Activated CD4-positive, alpha-beta T cell treated with anti-CD3 and anti-CD28 coated beads, Interleukin-2, amount 50 U/mL, for 16 hours (primary cell): ENCODE measurements at regions not wholly inside any gene's neighbourhood (a gene's known extent, or its start where the extent isn't known, plus 50 kb on each side); places are given as distances from the start of the nearest gene placed in this dataset.

Experiments used
- DNase-seq: peaks from one replicate; pipeline ENCODE4 v3.0.0-alpha.2; 2020

DNA sequence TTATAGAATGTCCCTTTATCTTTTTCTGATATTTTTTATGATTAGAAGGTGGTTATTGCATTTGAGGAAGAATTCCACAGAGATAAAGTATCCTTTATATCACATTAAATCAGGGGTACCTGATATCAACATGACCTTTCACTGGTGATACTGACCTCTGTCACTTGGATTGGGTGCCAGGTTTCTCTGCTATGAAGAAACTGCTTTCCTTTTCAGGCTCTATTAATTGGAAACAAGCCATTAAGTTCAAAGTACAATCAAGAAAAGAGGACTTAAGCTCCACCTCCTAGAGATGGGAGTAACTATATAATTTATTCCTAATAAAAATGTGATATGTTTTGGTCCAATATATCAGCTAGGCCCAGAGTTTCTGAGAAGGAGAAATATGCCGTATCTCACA is 514.6 kb upstream of the TYRP1 start:
- no peak for DNase-seq

DNA sequence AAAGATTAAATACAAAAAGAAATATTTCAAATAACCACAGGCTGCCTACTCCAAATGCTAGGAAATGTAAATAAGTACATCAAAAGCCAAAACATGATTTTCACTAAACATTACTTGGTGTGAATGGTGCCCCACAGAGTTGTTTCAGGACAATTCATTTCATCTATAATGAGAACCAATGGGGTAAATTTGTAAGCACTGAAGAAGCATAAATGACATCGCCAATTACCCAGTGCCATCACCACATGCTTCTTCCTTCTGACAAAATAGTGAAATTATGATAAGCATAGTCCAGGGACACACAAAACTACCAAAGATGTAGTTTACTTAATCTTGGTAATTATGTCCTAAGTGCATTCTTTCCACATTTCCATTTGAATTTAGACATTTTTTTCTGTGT is 510.4 kb upstream of the TYRP1 start:
- no peak for DNase-seq

DNA sequence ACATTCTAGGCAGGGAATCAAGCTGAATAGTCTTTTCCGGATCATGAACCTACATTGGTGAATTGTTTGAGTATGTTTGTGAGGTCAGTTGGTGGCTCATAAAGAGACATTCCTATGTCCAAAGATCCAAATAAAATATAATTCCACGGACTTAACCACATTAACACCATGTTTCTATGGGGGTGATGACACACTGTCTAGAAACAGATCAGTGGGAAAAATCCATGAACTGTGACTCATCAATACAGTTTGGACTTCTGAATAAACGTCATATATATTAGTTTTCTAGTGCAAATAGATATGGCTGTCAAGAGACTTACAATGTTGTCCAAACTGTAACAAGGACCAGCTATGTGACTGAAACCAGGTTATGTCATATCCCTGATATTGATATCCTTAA is 509.9 kb upstream of the TYRP1 start:
- DNase-seq, result no peak

DNA sequence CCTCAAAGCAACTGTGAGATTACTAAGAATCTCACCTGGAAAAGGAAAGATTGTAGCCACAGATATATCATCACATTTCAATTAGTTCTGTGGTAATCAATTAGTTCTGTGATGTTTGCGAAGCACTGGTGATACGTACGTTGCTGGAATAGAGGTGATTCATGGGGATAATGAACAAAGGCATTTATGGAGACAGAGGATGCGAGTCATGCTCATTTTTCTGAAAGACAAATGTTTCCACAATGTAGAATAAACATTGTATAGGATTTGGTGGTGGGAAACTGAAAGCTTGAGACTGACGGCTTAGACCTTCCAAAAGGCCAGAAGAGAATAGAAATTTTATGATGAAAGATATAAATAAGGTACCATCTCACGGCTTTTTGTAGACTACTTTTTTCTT is 507.3 kb upstream of the TYRP1 start:
- no peak for DNase-seq

DNA sequence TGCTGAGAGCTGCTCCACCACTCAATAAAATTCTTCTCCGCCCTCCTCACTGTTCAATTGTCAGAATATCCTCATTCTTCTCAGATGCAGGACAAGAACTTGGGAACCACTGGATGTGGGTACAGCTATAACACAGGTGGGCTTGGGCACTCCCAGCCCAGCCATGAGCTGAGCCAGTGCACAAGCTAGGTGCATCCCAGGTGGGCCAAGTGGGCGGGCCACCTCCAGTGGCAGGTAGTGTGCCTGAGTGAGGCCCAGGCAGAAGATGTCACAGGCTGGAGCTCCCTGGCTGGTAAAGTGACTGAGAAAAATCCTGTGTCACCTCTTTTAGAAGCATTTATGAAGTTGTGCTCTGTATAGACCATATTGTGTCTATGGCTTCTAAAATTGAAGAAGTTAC is 501.6 kb upstream of the TYRP1 start:
- DNase-seq, result no peak

DNA sequence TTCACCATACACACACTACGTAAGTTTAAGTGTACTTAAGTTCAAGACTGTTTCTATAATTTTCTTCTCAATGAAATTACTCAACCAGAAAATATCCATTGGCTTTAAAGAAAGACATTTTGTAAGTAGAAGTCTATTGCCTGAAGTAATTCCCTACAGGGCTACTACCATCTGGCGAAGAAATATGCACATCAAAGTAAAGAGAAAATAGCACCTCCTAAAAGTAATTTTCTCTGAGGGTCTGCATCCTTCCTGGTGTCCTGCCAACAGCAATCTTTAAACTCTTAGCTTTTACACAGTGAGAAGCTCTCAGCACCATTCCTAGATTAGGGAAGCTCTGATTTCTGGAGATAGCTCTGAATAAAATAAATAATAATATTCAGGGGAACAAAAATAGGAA is 498.5 kb upstream of the TYRP1 start:
- DNase-seq, result no peak

DNA sequence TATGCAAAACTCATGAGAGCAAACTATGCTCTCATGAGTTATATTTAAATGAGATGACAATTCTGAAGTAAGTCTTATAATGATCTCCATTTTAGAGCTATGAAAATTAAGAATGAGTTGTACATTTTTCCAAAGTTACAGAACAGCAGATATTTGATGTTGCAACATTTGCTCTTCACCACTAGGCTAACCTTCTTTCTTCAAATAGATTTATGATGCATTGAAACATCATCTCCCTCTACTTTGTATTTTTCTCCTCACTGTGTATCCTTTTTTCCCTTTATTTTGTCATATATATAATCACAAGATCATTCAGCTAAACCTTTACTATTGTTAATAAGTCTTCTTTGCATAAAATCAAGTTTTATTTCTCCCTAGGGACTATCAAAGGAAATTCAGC is 497.7 kb upstream of the TYRP1 start:
- no peak for DNase-seq

DNA sequence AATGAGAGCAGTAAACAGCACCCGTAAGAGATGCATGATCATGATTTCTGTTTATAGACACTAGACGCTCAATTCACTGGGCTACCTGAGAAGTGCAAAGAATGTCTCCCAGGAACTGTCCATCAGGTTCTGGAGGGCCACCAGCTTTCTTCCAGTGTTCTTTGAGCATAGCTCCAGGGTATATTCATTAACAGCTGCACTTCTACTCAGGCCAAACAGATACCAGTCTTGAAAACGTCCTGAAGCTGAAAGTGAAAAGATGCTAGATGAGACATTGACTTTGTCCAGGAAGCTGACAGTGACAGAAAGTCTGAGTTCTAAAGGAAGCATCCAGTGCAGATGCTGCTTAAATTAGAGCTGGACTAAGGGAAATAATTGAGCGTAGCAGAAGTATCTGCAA is 488.7 kb upstream of the TYRP1 start:
- no peak for DNase-seq

DNA sequence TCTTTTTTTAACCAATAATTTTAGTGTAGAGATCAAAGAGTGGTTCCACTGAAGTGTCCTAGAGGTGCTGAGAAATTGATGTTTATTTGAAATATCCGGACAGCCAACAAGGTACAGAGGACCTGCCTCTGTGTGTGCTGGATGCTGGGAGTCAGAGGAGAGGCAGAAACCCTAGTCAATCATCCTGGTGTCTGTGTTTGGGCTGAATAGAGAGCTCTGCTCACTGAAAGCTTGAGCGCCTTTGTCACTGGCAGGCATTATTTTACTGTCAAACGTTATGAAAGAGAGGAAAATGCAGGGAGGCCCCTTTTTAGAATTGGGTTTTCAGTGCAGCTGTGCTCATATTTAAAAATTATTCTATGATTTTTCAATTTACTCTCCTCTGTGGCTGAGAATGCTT is 480.3 kb upstream of the TYRP1 start:
- DNase-seq, result no peak

DNA sequence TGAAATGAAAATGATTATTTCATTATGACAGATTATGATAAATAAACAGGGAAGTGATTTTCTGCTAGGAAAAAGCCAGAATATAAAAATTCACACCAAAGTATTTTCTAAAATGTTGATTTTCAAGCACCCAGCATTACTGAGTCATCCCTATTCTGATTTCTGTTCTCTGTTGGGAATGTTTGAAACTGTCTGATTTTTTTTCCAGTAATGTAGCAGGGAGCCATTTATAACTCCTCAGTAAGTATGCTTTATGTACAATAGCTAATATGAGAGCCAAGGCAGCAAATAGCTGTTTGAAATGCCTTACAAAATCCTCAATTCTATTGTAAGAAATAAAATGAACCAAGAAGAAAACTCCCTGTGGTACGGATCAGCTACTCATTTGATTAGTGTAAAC is 471.7 kb upstream of the TYRP1 start:
- no peak for DNase-seq

DNA sequence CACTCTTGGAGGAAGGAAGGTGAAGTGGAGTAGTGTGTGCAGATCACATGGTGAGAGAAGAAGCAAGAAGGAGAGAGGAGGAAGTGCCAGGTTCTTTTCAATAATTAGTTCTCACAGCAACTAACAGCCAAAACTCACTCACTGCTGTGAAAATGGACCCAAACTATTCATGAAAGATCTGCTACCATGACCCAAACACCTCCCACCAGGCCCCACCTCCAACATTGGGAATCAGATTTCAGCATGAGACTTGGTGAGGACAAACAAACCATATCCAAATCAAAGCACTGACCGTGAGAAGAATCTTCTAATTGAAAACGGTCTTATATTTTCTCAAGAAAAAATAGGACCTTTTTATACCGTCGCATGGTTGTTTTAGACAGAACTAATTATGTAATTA is 468.7 kb upstream of the TYRP1 start:
- no peak for DNase-seq

DNA sequence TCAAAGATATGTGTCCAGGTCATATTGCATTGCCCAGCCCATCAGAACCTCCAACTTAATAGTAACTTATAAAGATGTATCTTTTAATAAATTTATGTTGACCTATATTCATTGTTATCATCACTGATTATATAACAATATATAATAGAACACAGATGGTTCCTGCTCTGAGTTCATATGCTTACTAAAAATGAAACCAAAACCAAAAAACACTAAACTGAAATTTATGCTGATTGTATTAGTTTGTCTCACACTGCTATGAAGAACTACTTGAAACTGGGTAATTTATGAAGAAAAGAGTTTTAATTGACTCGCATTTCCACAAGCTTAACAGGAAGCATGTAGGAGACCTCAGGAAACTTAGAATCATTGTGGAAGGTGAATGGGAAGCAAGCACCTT is 462.5 kb upstream of the TYRP1 start:
- DNase-seq, result peak; percentile 2

DNA sequence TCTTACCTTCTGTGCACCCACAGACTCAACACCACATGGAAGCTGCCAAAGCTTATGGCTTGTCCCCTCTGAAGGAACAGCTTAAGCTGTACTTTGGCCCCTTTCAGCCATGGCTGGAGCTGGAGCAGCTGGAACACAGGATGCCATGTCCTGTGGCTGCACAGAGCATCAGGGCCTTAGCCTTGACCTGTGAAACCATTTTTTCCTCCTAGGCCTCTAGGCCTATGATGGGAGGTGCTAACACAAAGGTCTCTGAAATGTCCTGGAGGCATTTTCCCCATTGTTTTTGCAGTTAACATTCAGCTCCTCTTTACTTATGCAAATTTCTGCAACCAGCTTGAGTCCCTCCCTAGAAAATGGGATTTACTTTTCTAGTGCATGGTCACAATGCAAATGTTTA is 461.4 kb upstream of the TYRP1 start:
- no peak for DNase-seq

DNA sequence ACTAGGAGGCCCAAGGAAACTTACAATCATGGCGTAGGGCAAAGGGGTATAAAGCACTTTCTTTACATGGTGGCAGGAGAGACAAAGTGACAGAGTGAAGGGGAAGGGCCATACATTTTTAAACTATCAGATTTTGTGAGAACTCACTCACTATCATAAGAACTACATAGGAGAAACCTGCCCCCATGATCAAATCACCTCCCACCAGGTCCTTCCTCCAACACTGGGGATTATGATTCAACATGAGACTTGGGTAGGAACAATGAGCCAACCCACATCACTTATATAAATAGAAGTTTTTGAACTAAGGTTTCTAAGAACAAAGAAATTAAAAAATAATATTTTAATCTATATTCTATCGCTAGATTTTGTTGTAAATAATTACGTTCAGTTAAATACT is 460.3 kb upstream of the TYRP1 start:
- no peak for DNase-seq

DNA sequence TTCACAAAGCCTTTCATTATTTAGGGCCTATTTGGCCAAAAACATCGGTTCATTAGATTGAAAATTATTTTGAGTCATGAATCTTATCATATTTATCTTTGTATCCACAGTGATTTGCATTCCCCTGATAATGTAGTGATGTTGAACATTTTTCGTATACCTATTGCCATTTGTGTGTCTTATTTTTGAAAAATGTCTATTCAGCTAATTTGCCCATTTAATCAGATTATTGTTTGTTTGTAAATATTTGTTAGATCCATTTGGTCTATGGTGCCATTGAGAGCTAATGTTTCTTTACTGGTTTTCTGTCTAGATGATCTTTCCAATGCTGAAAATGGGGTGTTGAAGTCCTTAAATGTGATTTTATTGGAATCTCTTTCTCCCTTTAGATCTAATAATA is 439.2 kb upstream of the TYRP1 start:
- DNase-seq, result no peak

DNA sequence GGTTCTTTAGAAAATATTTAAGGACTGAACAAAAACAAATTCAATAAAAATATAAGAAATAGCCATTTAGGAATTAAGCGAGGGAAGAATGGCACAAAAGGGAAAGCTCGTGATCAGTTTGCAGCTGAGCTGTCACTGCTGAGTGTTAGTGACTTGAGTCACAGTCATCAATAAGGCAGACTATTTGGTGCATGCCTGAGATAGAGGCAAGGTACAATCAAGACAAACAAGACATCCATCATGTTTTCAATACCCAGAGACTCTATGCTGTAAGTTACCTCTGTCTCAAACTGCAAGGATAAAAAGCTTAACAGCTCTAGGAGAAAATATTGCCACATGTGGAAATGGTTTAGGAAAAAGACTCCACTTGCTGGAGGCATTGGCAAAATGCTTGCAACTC is 426.4 kb upstream of the TYRP1 start:
- no peak for DNase-seq

DNA sequence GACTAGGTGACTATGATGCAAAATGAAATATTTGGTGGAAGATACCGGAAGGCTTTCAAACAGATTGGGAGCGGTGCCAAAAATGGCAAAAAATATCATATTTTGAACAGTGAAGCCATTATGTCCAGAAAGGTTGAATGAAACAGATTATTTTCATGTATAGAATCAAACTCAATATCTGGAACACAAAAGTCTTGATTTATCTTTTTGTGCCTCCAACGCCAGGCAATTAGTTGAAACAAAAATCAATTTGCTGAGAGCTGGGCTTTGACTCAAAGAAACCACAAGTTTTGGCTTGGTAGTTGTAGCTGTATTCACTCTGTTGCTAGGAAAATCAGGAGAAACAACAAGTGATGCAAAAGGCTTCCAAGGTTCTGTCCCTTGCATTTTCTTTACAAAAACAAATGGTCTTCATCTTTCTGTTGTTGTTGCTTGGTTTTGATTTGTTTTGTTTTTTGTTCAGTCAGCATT is 421.7 kb upstream of the TYRP1 start:
- DNase-seq, result no peak

DNA sequence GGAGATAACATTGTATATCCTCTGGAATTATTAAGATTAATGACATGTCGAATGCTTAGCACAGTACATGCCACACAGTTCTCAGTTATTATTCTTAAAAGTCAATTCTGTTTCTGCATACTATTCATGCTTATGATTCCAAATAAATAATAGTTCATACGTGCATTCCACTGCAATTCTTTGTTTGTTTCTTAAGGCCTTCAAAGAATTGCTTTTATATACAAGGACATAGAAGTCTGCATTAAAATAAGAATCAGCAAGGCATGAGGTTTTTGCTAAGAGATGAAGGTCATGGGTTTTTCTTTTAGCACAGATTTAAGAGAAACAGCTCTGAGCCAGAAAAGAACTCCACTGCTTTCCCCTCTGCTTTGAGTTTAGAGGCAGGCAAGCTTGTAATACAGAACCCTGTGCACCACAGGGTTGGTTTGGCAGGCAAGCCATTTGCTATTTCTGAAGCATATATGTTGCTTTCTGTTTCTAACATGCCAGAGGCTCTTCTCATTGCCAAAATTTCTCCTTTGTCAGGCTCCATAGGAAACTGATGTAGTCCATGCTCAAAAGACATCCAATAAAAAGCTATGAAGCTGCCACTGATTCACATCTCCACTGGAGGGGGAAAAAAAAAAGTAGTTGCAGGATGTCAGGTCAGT is 420.6 kb upstream of the TYRP1 start:
- no peak for DNase-seq

DNA sequence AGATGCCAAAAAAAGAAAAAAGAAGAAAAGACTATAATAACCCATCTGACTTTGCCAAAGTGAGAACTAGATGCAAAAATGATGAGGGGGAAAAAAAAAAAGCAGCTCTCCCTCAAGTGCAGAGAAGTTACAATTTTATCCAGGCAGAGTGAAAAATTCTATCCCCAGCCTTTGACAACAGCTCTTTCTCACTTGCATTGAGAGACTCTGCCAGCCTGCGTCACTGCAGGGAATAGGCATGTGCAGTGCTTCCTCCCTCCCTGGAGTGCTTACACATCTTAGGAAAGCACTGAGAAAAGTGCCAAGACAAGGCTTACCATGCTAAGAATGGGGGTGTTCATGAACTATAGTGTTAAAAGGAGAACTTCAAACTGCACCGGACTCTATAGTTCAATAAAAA is 418.6 kb upstream of the TYRP1 start:
- DNase-seq, result no peak

DNA sequence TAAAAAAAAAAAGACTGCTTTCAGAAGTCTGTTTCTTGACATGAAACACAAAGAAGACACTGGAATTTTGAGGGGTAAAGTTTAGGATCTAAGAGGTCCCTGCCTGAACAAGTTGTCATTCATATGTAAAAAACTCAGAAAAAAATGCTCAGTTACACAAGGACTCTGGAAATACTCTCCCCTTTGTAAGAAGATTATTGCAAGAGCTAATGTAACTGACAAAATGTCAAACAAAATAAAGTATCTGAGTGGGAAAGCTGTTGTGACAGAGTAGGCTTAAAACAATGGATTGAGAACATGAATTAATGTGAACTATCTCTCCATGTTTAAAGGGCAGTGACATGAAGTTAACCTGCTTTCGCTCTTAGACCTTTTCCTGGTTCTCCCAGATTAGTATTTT is 416.7 kb upstream of the TYRP1 start:
- DNase-seq, result no peak

DNA sequence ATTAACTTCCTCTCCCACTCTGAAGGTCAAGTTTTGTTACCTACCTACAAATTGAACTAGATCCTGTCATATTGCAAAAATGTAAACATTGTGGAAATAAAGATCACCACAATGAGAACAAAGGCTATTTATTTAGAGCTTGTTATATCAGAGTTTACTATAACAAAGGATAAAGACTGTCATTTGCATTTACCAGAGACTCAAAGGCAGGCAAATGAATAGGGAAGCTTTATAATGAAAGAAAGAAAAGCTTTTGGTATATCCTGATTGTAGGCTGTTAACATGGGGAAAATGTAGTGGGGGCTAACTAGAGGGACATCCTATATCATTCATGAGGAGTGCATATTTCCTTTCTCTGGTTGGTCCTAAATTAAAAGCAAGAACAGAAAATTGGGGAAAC is 403.5 kb upstream of the TYRP1 start:
- no peak for DNase-seq

DNA sequence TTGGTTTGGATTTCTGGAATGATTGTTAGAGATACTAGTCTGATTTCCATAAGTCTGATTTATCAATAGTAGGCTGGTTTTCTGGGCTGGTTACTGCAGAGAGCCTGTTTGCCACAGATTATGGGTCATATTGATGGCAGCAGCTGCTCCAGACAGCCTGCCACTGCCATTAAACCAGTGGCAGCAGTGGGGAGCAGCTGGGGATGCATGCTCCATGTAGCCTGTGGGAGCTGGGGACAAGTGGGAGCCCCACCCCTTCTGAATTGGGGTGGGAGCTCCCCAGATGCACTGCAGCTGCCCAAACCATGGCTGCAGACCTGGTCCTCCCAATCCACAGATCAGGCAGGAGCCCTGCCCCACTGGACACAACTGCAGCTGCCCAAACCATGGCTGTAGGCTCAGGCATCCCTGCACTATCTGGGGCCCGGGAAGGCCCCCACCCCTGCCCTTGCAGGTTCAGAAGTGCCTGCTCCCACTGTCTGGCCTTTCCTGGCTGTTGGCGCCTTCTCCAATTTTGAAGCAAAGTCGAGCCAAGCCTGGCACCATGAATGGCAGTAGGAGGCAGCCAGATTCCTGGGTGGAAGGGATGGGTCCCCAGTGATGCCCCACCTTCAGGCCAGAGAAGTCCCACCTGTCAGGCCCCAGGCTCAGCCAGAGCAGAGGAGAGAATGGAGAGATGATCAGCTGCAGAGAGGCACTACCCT is 402.9 kb upstream of the TYRP1 start:
- no peak for DNase-seq

DNA sequence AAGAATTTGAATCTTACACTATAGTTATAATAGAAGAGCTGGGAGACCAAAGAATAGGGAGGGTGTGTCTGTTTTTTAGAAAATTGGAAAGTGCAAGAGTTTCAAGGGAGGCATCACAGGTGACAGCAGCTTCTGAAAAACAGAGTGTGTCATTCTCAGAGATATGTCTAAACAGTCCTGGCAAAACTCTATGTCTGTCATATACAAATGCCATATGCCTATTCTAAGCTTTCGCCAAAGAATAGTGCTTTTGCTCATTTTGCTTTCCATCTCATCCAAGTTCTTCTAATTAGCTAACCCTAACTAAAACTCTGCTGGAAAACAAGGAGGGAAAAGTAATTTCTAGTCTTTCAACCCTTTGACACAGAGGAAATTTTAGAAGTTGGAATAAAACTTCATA is 388.0 kb upstream of the TYRP1 start:
- DNase-seq, result no peak

DNA sequence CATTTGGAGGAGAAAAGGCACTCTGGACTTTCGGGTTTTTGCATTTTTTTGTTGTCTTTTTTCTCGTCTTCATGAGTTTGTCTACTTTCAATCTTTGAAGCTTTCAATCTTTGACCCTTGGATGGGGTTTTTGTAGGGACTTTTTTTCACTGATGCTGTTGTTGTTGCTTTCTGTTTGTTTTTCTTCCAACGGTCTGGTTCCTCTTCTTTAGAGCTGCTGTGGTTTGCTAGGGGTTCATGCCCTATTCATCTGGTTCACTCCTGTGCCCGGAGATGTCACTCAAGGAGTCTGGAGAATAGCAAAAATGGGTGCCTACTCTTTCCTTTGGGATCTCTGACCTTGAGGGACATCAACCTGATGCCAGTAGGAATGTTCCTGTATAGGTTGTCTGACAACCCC is 378.6 kb upstream of the TYRP1 start:
- no peak for DNase-seq
